DMS 273 (cell line): ENCODE measurements at regions not wholly inside any gene's neighbourhood (a gene's known extent, or its start where the extent isn't known, plus 50 kb on each side); places are given as distances from the start of the nearest gene placed in this dataset.

Experiments used
- DNase-seq: peaks from one replicate; lab custom pipeline; 2025; ENCODE audit not compliant: unreplicated experiment; lab: John Stamatoyannopoulos, UW

DNA sequence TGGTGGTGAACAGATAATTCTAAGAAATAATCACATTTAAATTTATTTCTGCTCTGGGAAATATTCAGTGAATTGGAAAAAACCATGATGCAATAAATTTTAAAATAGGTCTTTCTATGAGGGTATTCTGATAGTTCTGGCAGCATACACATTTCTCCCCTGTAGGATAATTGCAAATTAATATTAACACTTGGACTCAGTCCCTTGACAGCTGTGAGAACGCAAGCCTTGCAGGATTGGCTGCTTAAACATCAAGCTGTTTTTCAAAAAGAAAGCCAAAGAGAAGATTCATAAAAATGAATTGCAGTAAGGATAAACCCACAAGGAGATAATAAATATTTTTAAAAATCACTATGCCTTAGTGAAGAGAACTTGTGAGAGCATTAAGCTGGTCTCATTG is 180.0 kb downstream of the MTRR start:
- DNase-seq, result no peak

DNA sequence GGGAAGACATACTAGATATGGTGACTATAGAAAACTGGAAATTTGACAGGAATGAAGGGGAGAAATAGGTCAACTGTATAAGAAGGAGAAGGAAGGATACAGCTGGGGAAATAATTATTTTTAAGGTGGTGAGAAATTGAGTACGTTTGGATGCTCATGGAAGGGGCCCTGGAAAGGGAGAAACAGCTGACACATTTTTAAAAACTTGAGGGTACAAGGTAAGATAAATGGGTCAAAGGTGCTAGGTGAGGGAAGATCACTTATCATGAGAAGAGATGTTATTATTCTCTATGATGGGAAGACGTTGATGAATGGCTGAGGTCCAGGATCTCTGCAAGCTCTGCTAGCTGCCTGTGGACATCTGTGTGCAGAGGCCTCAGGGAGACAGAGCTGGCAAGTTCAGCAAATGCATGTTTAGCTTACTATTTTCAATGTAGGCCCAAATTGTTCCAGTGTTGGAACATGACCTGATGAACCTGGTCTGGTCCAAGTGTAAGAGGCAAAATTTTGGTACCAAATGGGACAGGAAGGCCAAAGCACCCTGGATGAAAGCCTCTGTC is 181.7 kb downstream of the MTRR start:
- no peak for DNase-seq

DNA sequence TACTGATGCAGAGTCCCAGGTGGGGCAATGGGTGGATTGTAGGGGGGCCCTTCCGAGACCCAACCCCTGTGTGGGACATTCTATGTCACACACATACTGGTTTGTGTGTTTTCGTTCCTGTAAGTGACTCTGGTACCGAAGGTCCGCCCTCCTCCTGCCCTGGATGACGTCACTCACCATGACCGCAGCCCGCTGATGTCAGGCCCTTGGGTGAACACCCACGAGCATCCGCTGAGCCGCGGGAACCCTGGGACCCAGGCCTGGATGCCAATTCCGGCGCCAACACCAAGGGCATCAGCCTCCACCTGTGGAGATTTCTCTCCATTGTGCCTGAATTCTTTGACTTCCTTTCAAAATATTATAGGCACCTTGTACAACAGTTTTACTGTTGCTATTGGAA is 184.3 kb downstream of the MTRR start:
- DNase-seq, result no peak

DNA sequence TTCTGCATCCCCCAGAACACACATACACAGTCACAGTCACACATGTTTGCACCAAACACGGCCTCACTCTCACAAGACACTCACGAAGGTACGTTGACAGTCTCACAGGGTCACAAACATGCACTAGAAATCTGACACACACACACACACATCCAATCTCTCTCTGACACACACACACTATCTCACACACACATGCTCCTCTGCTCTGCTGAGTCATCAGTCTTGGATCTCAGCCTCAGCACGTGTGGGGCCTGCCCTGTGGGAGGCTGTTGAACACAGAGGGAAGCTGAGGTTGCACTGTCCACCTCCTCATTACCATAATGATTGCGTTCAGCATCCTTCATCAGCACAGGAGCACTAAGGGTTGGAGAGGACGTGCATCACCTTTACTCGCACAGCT is 188.8 kb downstream of the MTRR start:
- no peak for DNase-seq

DNA sequence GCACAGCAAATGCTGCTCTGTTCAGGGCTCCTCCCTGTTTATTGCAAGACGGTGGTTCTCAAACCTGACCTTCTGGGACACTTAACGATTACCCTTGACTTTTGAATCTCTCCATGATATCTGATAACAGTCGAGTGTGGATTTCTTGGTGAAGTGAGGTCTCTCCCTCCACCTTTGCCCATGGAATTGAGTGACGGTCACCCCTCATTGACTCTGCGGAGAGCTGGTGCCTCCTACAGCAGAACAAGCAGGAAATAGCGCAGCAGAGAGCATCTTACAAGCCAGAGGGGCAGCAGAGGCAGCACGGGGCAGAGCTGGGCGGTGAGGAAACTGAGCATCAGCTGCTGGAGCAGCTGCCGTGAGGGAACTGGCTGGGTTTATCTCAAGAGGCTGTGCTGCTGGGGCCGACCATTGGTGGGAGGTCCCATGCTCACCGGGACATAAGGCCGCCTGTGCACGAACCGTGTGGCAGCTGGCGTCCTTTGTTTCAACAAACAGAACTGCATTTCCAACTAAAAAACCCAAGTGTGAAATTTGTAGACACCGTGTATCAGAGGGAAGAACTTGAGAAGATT is 189.8 kb downstream of the MTRR start:
- DNase-seq, result no peak

DNA sequence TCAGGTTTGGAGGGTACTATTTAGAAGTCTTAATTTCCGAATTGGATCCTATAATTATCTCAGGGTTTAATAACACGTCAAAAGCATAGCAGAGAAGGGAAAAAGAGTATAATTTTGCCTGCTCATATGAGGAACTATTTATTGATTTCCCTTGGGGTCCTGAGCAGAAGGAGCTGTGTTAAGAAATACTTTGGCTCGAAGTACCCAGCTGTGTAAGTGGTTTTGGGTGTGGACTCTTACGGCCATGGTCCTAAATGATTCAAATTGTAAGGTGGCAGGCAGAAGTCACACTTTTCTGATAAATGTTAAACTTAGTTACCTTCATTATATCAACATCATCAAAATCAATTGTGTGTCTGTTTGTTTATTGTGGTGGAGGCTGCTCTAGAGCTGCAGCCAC is 190.4 kb downstream of the MTRR start:
- no peak for DNase-seq

DNA sequence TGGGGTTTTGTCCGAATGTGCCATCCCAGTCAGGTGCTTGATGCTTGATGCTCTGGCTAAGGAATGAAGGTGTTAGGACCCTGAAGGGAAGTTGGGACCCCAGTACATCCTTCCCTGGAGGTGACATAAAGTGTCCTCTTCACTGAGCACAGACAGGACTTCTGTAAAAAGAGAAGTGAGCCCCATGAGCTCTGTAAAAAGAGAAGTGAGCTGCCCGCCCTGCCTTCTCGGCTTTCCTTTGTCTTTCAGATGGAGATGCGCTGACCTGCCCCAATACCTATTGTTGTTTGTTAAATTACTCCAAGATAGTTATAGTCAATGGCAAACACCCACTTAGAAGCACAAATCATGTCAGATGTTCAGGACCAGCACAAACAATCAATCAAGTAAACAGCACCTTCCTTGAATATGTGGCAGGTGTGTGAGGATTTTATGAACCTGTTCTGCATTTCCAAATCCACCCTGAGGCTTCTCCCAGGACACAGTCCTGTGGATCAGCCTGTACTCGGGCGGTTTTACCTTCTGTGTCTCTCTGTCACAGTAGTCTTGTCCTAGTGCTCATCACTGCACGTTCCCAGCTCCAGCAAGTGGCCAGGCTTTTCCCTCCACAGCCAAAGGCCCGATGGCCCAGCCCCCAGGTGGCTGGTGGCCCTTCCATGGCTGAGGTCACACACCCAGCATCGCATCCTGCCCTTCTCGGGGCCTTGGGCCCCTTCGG is 191.4 kb downstream of the MTRR start:
- DNase-seq, result no peak

DNA sequence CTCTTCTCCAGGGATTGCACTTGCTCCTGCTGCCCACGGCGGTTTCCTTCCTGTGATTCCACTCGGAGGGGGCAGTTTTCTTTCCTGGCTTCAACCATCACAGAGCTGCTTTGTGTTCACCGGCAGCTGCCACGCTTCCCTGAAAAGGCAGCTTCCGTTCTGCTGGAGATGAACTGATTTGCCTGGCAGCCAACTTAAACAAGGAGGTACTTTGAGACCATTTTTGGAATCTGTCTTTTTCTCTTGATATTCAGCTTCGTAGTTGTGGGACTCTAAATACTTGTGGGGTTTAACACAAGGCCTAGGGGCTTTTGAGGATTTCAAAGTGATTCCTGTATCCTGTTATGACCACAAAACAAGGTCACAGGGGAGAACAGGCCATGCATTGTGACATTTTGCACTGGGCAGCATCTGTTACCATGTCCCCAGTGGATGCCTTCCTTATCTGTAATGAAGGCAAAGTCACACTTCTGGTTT is 192.0 kb downstream of the MTRR start:
- DNase-seq, result no peak

DNA sequence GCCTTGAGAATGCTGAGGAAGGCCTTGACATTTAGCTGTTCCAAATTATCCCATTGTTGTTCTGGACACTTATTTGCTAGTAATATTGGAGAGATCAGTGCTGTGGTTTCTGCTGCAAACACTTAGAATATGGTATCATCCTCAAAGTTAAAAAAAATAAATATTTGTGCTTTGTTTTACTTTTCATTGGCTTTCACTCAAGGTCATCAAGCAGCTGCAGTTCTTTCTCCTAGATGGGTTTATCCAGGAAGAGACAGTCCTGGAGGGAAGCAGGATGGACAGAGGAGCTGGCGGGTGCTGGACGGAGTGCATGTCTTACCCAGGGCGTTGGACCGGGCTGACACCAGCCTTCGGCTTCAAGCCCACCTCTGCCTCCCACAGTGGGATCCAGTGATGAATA is 193.6 kb downstream of the MTRR start:
- no peak for DNase-seq

DNA sequence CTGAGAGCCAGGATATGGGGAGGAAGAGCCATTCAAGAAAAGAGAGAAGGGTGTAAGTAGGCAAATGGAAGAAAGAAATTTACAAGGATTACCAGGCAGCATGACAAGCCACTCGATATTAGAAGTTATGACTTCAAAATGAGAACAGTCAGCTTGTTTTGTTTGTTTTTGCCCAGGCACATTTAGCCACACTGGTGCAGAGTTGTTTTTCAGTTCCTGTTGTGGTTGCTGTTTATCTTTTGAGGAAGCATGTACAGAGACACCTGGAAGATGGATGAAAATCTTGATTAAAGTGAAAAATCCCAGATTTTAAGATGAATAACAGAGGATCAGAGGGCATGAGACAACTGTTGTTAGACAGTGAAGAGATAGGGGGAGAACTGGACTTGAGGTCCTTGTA is 199.1 kb downstream of the MTRR start:
- DNase-seq, result no peak

DNA sequence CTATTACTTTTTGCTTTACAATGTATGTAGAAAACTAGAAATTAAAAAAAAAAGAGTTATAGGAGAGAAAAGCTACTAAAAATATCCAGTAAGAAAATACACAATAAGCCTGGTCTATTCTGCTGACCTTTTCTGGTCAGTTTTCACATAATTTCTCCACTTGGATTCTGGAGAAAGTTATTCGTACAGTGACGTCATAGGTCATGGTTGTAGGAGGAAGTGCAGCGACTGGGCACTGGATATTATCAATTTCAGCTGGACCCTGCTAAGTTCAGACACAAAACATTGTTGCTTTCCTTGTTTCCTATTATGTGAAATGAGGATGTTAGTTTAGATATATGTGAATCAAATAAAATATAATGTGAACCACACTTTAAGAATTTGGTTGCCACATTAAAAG is 201.2 kb downstream of the MTRR start:
- DNase-seq, result no peak

DNA sequence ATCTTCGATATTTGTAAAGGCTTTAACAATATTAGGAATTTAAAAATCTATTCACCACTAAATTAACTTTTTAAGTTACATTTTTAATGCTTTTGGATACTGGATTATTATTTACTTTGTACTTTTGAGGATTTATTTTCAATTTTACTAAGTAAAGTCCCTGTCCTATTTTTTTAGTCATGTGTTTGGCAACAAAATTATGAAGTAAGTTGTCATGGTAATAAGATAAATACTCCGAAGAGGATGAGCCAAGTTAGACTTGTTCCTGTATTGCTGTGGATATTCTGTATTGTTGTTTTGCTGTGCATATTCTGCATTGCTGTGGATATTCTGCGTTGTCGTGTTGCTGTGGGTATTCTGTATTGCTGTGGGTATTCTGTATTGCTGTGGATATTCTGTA is 210.1 kb downstream of the MTRR start:
- DNase-seq, result no peak

DNA sequence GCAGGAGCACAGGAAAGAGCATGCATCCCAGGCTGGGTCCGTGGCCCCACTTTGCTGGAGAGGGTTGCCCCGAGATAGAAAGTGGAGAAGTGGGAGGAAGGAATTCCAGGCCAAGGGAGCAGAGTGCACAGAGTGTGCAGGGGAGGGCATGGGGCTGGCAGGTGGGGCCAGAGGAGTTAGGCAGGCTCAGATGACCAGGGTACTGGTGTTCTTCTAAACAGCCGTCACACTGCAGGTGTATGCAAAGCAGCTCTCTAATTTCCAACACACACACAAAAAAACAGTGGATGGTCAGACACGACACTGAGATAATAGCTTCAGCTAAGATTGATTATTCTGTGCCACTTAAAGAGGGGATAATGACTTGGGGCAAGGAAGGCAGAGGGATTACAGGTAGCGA is 212.2 kb downstream of the MTRR start:
- DNase-seq, result no peak

DNA sequence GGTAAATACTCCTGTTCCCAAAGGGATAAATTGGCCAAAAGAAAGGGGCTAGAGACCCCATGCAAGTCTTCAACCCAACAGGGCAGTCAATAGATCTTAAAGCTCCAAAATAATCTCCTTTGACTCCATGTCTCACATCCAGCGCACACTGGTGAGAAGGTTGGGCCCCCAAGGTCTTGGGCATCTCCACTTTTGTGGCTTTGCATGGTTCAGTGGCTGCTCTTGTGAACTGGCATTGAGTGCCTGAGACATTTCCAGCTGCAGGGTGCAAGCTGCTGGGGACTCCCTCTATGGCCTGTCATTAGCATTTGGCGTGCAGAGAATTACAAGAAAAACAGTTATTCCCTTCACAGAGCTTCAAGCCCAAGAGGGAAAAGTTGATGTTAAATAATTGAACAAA is 224.7 kb downstream of the MTRR start:
- DNase-seq, result no peak

DNA sequence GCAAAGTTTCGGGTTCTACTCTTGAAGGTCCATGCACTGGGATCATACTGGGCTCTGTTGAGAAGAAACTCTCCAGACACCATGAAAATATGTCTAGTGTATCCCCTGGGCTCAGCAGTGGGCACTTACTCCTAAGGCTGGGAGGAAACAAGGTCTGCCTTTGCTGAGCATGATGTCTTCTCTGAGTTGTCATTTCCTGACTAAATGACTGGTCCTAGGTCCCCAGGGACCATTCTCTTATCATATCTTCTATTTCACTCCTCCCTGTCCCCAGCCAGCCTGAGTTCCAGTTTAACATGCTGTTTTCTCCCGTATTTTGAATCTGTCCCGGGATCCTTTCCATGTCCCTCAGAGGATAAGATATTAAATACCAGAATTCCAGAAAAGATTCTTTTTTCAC is 225.4 kb downstream of the MTRR start:
- no peak for DNase-seq

DNA sequence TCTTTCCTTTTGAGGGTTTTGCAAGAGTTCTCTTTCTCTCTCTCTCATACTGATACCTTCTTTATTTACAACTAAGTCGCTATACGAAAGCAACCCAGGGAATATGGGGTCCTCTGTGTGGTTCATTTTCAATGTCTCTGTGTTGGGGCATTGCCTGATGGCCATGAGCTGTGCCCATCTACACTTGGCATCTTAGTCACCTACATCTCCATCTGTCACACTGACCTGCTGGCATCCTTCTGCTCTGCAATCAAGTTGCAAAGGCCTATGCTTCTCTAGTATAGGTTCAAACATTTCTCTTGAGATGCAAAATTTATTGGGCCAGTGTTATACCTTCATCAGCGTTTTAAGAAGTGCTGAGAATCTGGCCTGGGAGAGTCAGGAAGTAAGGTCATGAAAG is 228.2 kb downstream of the MTRR start:
- DNase-seq, result no peak

DNA sequence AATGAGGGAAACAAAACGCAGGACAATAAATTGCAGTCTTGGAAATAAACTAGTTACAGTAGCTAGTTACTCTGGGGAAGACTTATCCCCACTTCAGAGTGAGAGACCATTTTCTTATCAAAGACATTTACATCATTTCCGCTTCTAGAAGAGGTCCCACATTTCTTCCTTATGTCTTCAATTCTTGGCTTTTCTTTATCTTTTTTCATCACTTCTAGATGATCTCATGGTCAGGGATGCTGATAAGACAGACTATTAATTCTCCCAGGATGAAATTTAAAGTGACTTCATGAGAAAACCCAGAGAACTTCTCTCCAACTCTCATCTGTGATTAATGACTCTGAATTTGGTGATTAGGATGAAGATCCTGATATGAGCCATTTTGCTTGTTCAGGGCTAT is 229.1 kb downstream of the MTRR start:
- DNase-seq, result no peak

DNA sequence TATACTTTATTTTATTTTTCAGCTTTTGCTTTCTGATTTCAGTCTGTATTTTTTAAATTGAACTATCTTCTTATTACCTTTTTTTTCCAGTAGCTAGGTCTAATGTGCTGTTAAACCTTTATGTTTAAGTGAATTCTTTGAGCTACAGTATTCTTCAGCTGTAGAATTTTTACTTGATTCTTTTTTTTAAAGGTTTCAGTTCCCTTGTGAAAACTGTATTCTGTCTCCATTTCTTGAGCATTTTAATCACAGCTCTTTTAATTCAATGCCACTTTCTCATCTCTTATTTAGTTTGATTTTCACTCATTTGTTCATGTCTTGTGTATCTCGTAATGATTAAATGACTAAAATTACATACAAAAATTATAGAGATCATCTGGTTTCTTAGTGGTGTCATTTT is 233.8 kb downstream of the MTRR start:
- no peak for DNase-seq

DNA sequence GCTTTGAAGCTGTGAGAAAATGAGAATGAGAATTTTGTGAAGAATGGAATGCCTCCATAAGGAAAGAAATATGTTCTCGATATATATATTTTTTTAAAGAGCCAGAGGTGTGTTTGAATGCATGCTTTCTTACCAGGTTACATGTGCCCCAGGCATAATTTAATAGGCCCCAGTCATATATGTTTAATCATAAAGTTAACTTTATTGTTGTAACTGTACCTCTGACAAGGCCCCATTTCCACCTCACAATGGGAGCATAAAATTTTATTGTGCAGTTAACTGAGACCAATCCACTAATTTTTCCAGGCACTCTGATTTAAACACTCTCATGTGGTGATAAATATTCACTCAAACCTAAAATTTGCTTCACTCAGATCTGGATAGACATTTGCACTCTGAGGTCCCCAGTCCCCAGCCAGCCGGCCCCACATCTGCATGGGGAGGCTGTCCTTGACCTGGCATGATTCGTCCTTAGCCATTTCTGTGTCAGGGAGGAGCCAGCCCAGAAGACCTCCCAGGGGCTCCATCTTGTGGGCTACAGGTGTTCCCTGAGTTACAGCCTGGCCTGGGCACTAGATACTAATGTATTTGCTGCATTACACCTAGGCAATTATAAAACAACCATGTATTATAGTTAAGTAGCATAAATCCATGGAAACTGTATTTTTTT is 245.8 kb downstream of the MTRR start:
- no peak for DNase-seq

DNA sequence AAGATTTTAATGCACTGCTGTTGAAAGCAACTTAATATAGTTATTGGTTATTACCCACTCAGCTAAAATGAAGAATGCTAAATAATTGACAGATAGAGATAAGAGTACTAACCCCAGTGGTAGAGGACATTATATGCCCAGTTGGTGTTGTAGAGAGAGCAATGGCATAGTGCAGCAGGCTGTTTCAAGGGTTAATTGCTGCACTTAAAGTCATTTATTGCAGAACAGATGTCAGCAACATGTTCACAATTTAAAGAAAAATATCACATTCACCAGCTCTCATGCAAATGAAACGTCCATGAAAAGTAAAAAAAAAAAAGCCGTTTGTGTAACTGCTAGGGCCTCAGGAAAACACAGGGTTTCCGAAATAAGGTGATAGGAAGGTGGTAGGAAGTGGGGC is 254.6 kb downstream of the MTRR start:
- DNase-seq, result no peak

DNA sequence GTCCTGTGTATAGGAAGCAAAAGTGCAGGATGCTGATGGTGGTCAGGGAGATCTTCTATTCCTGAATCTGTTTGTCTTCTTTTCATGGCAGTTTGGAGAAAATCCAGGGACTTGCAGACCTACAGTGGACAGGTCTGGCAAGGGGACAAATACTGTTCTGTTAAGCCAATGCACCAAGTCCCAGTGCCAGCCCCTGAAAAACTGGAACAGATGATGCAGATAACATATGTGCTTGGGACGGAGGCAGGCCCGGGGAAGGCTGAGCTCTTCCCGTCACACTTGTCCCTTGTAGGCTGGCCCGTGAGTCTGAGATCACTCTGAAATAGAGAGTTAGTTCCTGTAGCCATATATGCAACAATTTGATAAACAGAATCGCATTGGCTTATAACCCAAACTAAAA is 265.7 kb downstream of the MTRR start:
- DNase-seq, result no peak

DNA sequence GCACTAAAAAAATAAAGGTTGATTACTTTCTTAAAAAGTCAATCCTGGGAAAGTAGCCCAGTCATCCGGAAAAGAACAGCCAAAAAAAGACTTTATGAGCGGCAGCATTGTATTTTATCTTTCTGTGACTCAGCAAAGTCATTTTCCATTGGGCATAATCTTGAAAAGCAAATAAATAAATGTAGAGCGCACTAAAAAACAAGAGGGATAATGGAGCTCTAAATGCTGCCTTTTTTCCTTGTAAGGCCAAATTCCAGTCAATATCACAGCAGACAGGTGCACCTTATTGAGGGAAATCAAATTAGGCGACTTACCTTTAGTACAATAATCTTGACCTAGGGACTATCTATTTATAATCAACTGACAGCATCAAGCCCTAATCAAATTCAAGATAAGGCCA is 266.8 kb downstream of the MTRR start:
- DNase-seq, result no peak
